HG03520 (cell line): ENCODE measurements at regions not wholly inside any gene's neighbourhood (a gene's known extent, or its start where the extent isn't known, plus 50 kb on each side); places are given as distances from the start of the nearest gene placed in this dataset.
"Not testable (repeated sequence)": the region's sequence is repeated elsewhere in the genome, so short reads cannot be mapped to it uniquely, and the experiment has no call there.

Experiments
- ATAC-seq: cut with Tn5 transposase; IDR thresholded peaks from one replicate; pipeline ENCODE4 v1.9.1; 2021; ENCODE audit warnings: mild to moderate bottlenecking, moderate library complexity; ENCODE audit not compliant: unreplicated experiment

GRCh38 chr5:136563489-136563888 is 198.1 kb upstream of the TRPC7 start:
- ATAC-seq = no peak

GRCh38 chr5:136560126-136560525 is 194.8 kb upstream of the TRPC7 start:
- no peak for ATAC-seq

- no peak for ATAC-seq
Measured at GRCh38 chr5:136559651-136560050, 194.3 kb upstream of the TRPC7 start.

GRCh38 chr5:136547096-136547495 is 181.8 kb upstream of the TRPC7 start:
- ATAC-seq = not testable (repeated sequence)

- ATAC-seq = not testable (repeated sequence)
Measured at GRCh38 chr5:136546441-136546840, 181.1 kb upstream of the TRPC7 start.

- not testable (repeated sequence) for ATAC-seq
Measured at GRCh38 chr5:136545031-136545430, 179.7 kb upstream of the TRPC7 start.

- ATAC-seq = no peak
Measured at GRCh38 chr5:136538534-136538933, 173.2 kb upstream of the TRPC7 start.

- no peak for ATAC-seq
Measured at GRCh38 chr5:136529081-136529480, 163.7 kb upstream of the TRPC7 start.

- ATAC-seq = no peak
Measured at GRCh38 chr5:136528481-136529030, 163.2 kb upstream of the TRPC7 start.

GRCh38 chr5:136527311-136527710 is 162.0 kb upstream of the TRPC7 start:
- ATAC-seq = no peak

- ATAC-seq = no peak
Measured at GRCh38 chr5:136526791-136527190, 161.4 kb upstream of the TRPC7 start.

- ATAC-seq = no peak
Measured at GRCh38 chr5:136526021-136526420, 160.7 kb upstream of the TRPC7 start.

- no peak for ATAC-seq
Measured at GRCh38 chr5:136525597-136525996, 160.3 kb upstream of the TRPC7 start.

- no peak for ATAC-seq
Measured at GRCh38 chr5:136522217-136522956, 157.0 kb upstream of the TRPC7 start.

- no peak for ATAC-seq
Measured at GRCh38 chr5:136521696-136522095, 156.4 kb upstream of the TRPC7 start.

GRCh38 chr5:136518814-136519213 is 153.5 kb upstream of the TRPC7 start:
- ATAC-seq = no peak

GRCh38 chr5:136518174-136518573 is 152.8 kb upstream of the TRPC7 start:
- no peak for ATAC-seq

GRCh38 chr5:136517755-136518154 is 152.4 kb upstream of the TRPC7 start:
- ATAC-seq = no peak

GRCh38 chr5:136516637-136517036 is 151.3 kb upstream of the TRPC7 start:
- ATAC-seq = no peak

- no peak for ATAC-seq
Measured at GRCh38 chr5:136513430-136513829, 148.1 kb upstream of the TRPC7 start.

- ATAC-seq = no peak
Measured at GRCh38 chr5:136511046-136511445, 145.7 kb upstream of the TRPC7 start.

- ATAC-seq = no peak
Measured at GRCh38 chr5:136510481-136510880, 145.1 kb upstream of the TRPC7 start.

- ATAC-seq = no peak
Measured at GRCh38 chr5:136506131-136506530, 140.8 kb upstream of the TRPC7 start.
